ENCODE measurements at regions not wholly inside any gene's neighbourhood (a gene's known extent, or its start where the extent isn't known, plus 50 kb on each side); places are given as distances from the start of the nearest gene placed in this dataset.

GRCh38 chr10:35889971-35890675, 248.0 kb upstream of the FZD8 start:
- TF ChIP-seq MXI1 (IDR thresholded peaks at IDR 0.05; ENCODE audit: low read depth, low read length) = no peak
- TF ChIP-seq CTCF (IDR thresholded peaks at IDR 0.05 in 2 of 3, conservative IDR thresholded peaks at IDR 0.05 in 1 of 3; ENCODE audit: control insufficient read depth in 2 of 3, extremely low read depth in 1 of 3, insufficient read depth in 1 of 3, low read depth in 3 of 3, low read length in 3 of 3) = no peak
- no peak for TF ChIP-seq POLR2A (IDR thresholded peaks at IDR 0.05; ENCODE audit: low read depth, low read length)
- no peak for TF ChIP-seq ATF2 (IDR thresholded peaks at IDR 0.05; ENCODE audit: low read length)
- TF ChIP-seq POLR2AphosphoS5 (IDR thresholded peaks at IDR 0.05; ENCODE audit: low read length) = no peak
- TF ChIP-seq DPF2 (IDR thresholded peaks at IDR 0.05) = no peak
- TF ChIP-seq SMC3 (IDR thresholded peaks at IDR 0.05; ENCODE audit: borderline replicate concordance, low read length) = no peak
- no peak for TF ChIP-seq SMARCA5 (IDR thresholded peaks at IDR 0.05)
- no peak for TF ChIP-seq TCF7 (IDR thresholded peaks at IDR 0.05; ENCODE audit: borderline replicate concordance)
